ENCODE measurements at regions not wholly inside any gene's neighbourhood (a gene's known extent, or its start where the extent isn't known, plus 50 kb on each side); places are given as distances from the start of the nearest gene placed in this dataset.

- H3K9me3 Mint-ChIP-seq, result peaks cover 16 to 17% of the 10 kb centered on the region in 2 experiments
- H3K4me3 Mint-ChIP-seq, result no peak overlapping the region
- H4K20me1 ChIP-seq (ENCODE audit: control insufficient read depth, insufficient read depth, insufficient read length), result no peaks in the 10 kb centered on the region
- H3K4me1 ChIP-seq (ENCODE audit: insufficient read depth, low read length), result no peaks in the 10 kb centered on the region
- H3K79me1 ChIP-seq (ENCODE audit: insufficient read depth, low read depth, low read length, poor library complexity, severe bottlenecking), result no peaks in the 10 kb centered on the region
- H4K5ac ChIP-seq (ENCODE audit: insufficient read length, low read depth, low read length), result no peak overlapping the region
- H2BK15ac ChIP-seq (ENCODE audit: low read depth, low read length), result no peak overlapping the region
- H3K4ac ChIP-seq (ENCODE audit: low read depth, low read length), result no peak overlapping the region
- no peak for DNase-seq
- H3K27ac Mint-ChIP-seq, result no peak overlapping the region
- no peak overlapping the region for H2AK5ac ChIP-seq (ENCODE audit: insufficient read length, low read length)
- H3K79me2 ChIP-seq (ENCODE audit: insufficient read depth, low read length), result no peaks in the 10 kb centered on the region
- no peak overlapping the region for H3K9ac ChIP-seq (ENCODE audit: extremely low read depth, insufficient read length, low read length)
- no peaks in the 10 kb centered on the region for H3K23me2 ChIP-seq (ENCODE audit: insufficient read length, low read depth, low read length, poor library complexity, severe bottlenecking)
- H2AFZ ChIP-seq (ENCODE audit: low read length), result no peak overlapping the region
- no peak overlapping the region for H4K8ac ChIP-seq (replicated peaks; ENCODE audit: insufficient read length, low read depth, low read length)
- no peak overlapping the region for H3K14ac ChIP-seq (ENCODE audit: insufficient read depth, low read length)
- H3K36me3 Mint-ChIP-seq (ENCODE audit: insufficient read depth in 1 of 3, low read depth in 3 of 3), result peaks cover 4 to 15% (median 12%) of the 10 kb centered on the region in 3 experiments
- no peak overlapping the region for H3K4me2 ChIP-seq (ENCODE audit: insufficient read depth, insufficient read length, low read length)
- no peak overlapping the region for H2BK12ac ChIP-seq (ENCODE audit: insufficient read length, low read depth, low read length)
- no peak overlapping the region for H2BK5ac ChIP-seq (ENCODE audit: insufficient read length, low read length)
- no peak overlapping the region for H3K27ac ChIP-seq (ENCODE audit: insufficient read length, low read depth, low read length)
- peaks cover 2% of the 10 kb centered on the region; the same call in 1 of the 2 replicates for H3K27me3 Mint-ChIP-seq (ENCODE audit: low read depth)
- no peak overlapping the region for H3K23ac ChIP-seq (ENCODE audit: insufficient read length, low read depth, low read length)
- TF ChIP-seq CTCF (conservative IDR thresholded peaks at IDR 0.05), result no peak
- no peaks in the 10 kb centered on the region for H3K4me1 Mint-ChIP-seq
- WGBS (ENCODE audit: extremely low coverage, insufficient read length, low lambda C conversion rate), result no CpG with 5 or more reads among the region's 2 CpGs
- H2BK20ac ChIP-seq (ENCODE audit: low read depth, low read length, poor library complexity, severe bottlenecking), result no peak overlapping the region
- H2BK120ac ChIP-seq (ENCODE audit: low read depth, low read length, poor library complexity, severe bottlenecking), result no peak overlapping the region
- H3K9me3 ChIP-seq (ENCODE audit: control insufficient read depth, low read depth, low read length), result no peaks in the 10 kb centered on the region
- H3K56ac ChIP-seq (ENCODE audit: insufficient read length, low read depth, low read length), result no peak overlapping the region
- H3K27me3 ChIP-seq (ENCODE audit: insufficient read depth, low read length), result no peaks in the 10 kb centered on the region
- H3K18ac ChIP-seq (ENCODE audit: insufficient read length, low read depth, low read length), result no peak overlapping the region
- no peak overlapping the region for H3T11ph ChIP-seq (ENCODE audit: low read length)
- H4K91ac ChIP-seq (ENCODE audit: insufficient read length, low read depth, low read length), result no peak overlapping the region
Measured at GRCh38 chr14:30077946-30078345, 150.3 kb upstream of the PRKD1 start.

All from H9 (cell line).